ENCODE measurements at regions not wholly inside any gene's neighbourhood (a gene's known extent, or its start where the extent isn't known, plus 50 kb on each side); places are given as distances from the start of the nearest gene placed in this dataset.
A peak's percentile ranks its signal among the peaks of the same experiment; 100 is the strongest.

- ATAC-seq = no peak
- no peak for DNase-seq
- intact Hi-C loops (cut with DNase I) = no loop called here
Measured at GRCh38 chr18:45522371-45522770, 92.9 kb upstream of the SLC14A2 start.

DNA sequence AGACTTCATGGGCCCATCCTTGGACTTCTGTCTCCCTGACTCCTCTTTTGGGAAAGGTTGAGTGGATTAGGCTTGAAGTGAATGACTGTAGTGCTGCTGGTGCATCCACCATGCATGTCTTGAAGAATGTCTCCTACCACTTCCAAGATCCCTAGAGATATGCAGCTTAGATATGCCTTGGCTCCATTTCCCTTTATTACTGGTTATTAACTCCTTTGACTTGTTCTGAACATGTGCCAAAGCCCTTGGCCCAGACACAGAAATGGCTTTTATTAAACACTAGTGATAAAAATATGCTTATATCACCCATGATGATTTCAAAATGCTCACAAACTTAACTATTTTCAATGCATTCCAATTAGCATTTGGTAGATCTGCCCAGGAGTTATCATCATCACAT is 90.0 kb upstream of the SLC14A2 start:
- no peak for DNase-seq
- intact Hi-C loops (cut with DNase I) = no loop called here
- no peak for ATAC-seq

- no peak for DNase-seq
- intact Hi-C loops (cut with DNase I) = loop anchor here in 1 of 2 donors (2.0 kb wide), 1 partner anchor 253 kb away; no protein-coding TSS in a partner anchor
- peak; percentile 49 to 71 for ATAC-seq
Measured at GRCh38 chr18:45526114-45526841, 89.0 kb upstream of the SLC14A2 start.

GRCh38 chr18:45527891-45528290 is 87.4 kb upstream of the SLC14A2 start:
- no peak for DNase-seq
- intact Hi-C loops (cut with DNase I) = loop anchor here in 1 of 2 donors (2.0 kb wide), 1 partner anchor 255 kb away; no protein-coding TSS in a partner anchor
- ATAC-seq = no peak

GRCh38 chr18:45528712-45529336 is 86.5 kb upstream of the SLC14A2 start:
- no peak for ATAC-seq
- intact Hi-C loops (cut with DNase I) = no loop called here
- no peak for DNase-seq

GRCh38 chr18:45538444-45538843 is 76.8 kb upstream of the SLC14A2 start:
- no peak for ATAC-seq
- no peak for DNase-seq
- intact Hi-C loops (cut with DNase I) = no loop called here

GRCh38 chr18:45539491-45539891 is 75.8 kb upstream of the SLC14A2 start:
- DNase-seq = no peak
- intact Hi-C loops (cut with DNase I) = no loop called here
- no peak for ATAC-seq

GRCh38 chr18:45540125-45540524 is 75.2 kb upstream of the SLC14A2 start:
- ATAC-seq (no peak), DNase-seq (no peak)
- intact Hi-C loops (cut with DNase I) = no loop called here

DNA sequence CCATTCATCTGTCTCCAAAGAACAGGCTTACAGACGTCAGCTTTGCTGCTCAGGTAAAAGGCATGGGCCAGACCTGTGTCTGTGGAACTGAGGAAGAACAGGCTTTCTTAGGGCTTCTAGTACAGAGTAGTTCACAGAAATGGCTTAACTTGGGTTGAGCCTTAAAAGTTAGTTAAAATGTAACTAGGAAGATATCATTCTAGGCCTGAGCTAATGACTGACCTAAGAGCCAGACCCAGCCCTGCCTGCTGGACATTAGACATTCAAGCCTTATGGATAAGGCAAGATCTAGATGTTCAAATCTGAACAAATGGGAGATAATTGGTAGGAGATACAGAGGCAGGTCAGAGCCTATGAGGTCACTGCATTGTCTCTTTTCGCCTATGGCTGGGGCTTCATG is 73.9 kb upstream of the SLC14A2 start:
- ATAC-seq (no peak), DNase-seq (no peak)
- intact Hi-C loops (cut with DNase I) = no loop called here

GRCh38 chr18:45542043-45542442 is 73.2 kb upstream of the SLC14A2 start:
- DNase-seq (no peak), ATAC-seq (no peak)
- intact Hi-C loops (cut with DNase I) = no loop called here

GRCh38 chr18:45547910-45548309 is 67.4 kb upstream of the SLC14A2 start:
- no peak for ATAC-seq
- intact Hi-C loops (cut with DNase I) = no loop called here
- DNase-seq = no peak

DNA sequence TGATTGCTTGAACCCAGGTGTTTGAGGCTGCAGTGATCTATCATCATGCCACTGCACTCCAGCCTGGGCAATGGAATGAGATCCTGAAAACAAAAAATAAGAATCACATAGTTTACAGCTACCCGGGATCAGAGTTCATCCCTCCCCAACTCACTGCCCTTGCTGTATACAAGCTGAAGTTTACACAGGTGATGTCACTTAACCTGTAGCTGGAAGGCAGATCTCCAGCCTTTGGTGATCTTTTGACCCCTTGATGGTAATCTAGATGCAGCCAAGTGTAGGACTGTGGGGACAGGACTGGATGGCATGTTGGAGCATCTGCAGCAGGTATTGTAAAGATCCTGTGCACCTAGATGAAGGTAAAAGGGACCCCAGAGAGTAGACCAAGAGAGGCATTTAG is 66.7 kb upstream of the SLC14A2 start:
- ATAC-seq (no peak), DNase-seq (no peak)
- intact Hi-C loops (cut with DNase I) = no loop called here

GRCh38 chr18:45549290-45549689 is 66.0 kb upstream of the SLC14A2 start:
- intact Hi-C loops (cut with DNase I) = no loop called here
- ATAC-seq (no peak), DNase-seq (no peak)

- no peak for ATAC-seq
- intact Hi-C loops (cut with DNase I) = no loop called here
- DNase-seq = no peak
Measured at GRCh38 chr18:45551142-45551815, 64.0 kb upstream of the SLC14A2 start.

DNA sequence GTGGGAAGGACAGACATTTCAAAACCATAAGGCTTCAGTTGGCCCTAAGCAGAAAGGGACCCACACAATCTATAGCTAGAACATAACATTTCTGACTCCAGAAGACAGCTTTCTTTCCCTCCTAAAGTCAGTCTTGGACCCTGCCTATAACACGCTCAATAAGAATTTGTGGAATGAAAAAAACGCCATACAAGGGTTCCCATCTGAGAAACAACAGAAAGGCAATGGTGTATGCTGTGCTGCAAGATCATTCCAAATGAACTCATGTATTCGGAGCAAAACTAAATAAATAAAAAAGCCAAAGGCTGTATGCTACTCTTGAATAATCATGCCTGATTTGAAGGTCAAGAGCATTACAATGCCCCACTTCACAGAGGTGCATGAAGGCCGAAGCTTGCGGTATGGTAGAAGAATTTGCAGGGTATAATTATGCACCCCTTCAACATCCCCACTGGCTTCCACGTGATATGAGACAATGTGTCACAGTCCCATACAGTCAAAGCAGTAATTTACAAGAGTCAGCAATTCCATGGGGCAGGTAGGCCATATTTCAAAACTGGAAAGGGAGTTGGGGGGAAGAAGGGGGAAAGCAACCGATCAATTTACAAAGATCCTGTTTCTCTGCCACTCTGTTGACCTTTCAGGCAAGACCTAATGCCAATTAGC is 61.4 kb upstream of the SLC14A2 start:
- no peak for DNase-seq
- intact Hi-C loops (cut with DNase I) = no loop called here
- no peak for ATAC-seq

GRCh38 chr18:45554389-45554737 is 60.9 kb upstream of the SLC14A2 start:
- ATAC-seq (peak; percentile 68 to 70), DNase-seq (no peak)
- intact Hi-C loops (cut with DNase I) = no loop called here

GRCh38 chr18:45556222-45556621 is 59.1 kb upstream of the SLC14A2 start:
- DNase-seq (no peak), ATAC-seq (no peak)
- intact Hi-C loops (cut with DNase I) = no loop called here

DNA sequence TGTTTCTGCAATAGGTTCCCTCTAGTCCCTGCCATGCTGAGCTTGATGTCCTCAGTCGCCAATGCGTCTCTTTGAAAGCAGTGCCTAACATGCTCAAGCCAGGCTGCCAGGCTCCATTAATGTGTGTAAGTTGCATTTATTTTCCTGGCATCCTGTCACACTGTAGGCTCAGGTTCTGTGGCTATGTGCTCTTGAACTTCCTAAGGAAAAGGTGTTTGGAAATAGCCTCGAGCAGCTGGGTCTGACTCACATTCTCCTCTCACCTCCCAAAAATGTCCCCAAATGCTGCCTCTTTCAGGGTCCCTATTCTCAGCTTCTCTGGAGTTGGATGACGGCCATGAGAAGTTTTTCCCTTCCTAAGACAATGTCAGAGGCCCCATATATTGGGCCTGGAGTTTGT is 58.0 kb upstream of the SLC14A2 start:
- intact Hi-C loops (cut with DNase I) = no loop called here
- ATAC-seq (no peak), DNase-seq (no peak)

DNA sequence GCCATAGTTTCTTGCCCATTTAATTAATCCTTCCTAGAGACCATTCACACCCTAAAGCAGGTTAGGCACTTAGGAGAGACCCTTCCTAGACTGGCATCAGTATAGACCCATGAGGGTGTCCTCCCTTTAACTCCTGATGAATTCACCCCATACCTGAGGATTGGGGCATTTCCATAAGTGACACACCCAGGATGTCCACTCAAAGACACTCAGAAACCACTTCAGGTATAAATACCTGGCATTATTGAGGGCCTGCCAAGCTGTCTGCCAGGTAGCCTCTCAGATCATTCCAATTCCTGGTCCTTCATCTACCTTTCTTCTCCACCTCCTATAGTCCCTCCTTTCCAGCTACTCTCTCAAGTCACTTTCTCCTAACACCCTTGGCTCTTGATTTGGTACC is 57.5 kb upstream of the SLC14A2 start:
- no peak for ATAC-seq
- no peak for DNase-seq
- intact Hi-C loops (cut with DNase I) = no loop called here

GRCh38 chr18:45559258-45559657 is 56.0 kb upstream of the SLC14A2 start:
- ATAC-seq (no peak), DNase-seq (no peak)
- intact Hi-C loops (cut with DNase I) = no loop called here

Data from left cardiac atrium (tissue), 4 donors.